GM12878 (cell line): ENCODE measurements at regions not wholly inside any gene's neighbourhood (a gene's known extent, or its start where the extent isn't known, plus 50 kb on each side); places are given as distances from the start of the nearest gene placed in this dataset.

Experiments
- ATAC-seq: fragments of 200-7000 bp; cut with Tn5 transposase; 3 replicates; pipeline ENCODE4 v1.9.1; 2020; ENCODE audit warnings: mild to moderate bottlenecking, moderate library complexity
- BruUV-seq: library from RNA; stranded (reverse); fragments of 400-500 nt; replicated peaks from 2 replicates; lab custom pipeline; 2021; lab: Mats Ljungman, UMichigan
- CTCF ChIA-PET: fragments of 300-600 bp; sonication (Branson Sonifier 250); formaldehyde crosslinking; extraction: SDS; loops from one replicate; lab custom pipeline; 2021; ENCODE audit warnings: inconsistent platforms; lab: Yijun Ruan, JAX
- POLR2A ChIA-PET: fragments of 350-600 bp; formaldehyde crosslinking; extraction: SDS; loops from one replicate; lab custom pipeline; 2021; ENCODE audit warnings: inconsistent platforms; lab: Charles Lee
- RAD21 ChIA-PET: fragments of 300-600 bp; sonication (Branson Sonifier 250); formaldehyde crosslinking; loops from one replicate; lab custom pipeline; 2023; ENCODE audit warnings: antibody characterized with exemption; ENCODE audit not compliant: unreplicated experiment; lab: Charles Lee
- SMC1A ChIA-PET: fragments of 300-600 bp; sonication (Branson Sonifier 250); formaldehyde crosslinking; loops from one replicate; lab custom pipeline; 2023; ENCODE audit not compliant: unreplicated experiment, uncharacterized antibody; lab: Charles Lee
- DNase-seq: peaks from one replicate; pipeline ENCODE4 v3.0.0-alpha.2; 2011; ENCODE audit warnings: low read depth, low spot score
- FAIRE-seq: peaks from 3 replicates; lab custom pipeline; 2011; peaks lifted over from hg19 to GRCh38; lab: Jason Lieb, UNC
- H2AFZ ChIP-seq: 2 replicates; pipeline ENCODE4 v1.6.0; 2011; ENCODE audit warnings: low read depth, low read length, control low read depth; ENCODE audit not compliant: control insufficient read depth
- H3K27ac ChIP-seq: 2 replicates; pipeline ENCODE4 v1.5.1; 2011; ENCODE audit warnings: control low read depth; ENCODE audit not compliant: control insufficient read depth, insufficient read depth
- H3K27me3 ChIP-seq, 2 experiments: replicated peaks in 1 of 2; 2 replicates each; pipeline versions ENCODE4 v1.6.0 to v1.6.1; 2011; ENCODE audit warnings: low read length in 1 of 2; ENCODE audit not compliant: control insufficient read depth in 2 of 2, insufficient read depth in 2 of 2
- H3K36me3 ChIP-seq, 2 experiments: 2 replicates each; pipeline ENCODE4 v1.5.1; 2011; ENCODE audit warnings: low read length in 1 of 2; ENCODE audit not compliant: control insufficient read depth in 2 of 2, insufficient read depth in 2 of 2
- H3K4me1 ChIP-seq: 2 replicates; pipeline ENCODE4 v1.6.1; 2011; ENCODE audit warnings: mild to moderate bottlenecking, low read length, moderate library complexity, mixed read lengths; ENCODE audit not compliant: control insufficient read depth, insufficient read depth
- H3K4me2 ChIP-seq: 2 replicates; pipeline ENCODE4 v1.6.0; 2011; ENCODE audit warnings: control low read depth; ENCODE audit not compliant: control insufficient read depth, insufficient read depth
- H3K4me3 ChIP-seq: fragments of 200-600 bp; sonication (generic); 2 replicates; pipeline ENCODE4 v1.5.1; 2016
- H3K79me2 ChIP-seq: 2 replicates; pipeline ENCODE4 v1.6.0; 2011; ENCODE audit warnings: low read length; ENCODE audit not compliant: control insufficient read depth, insufficient read depth
- H3K9ac ChIP-seq: 2 replicates; pipeline ENCODE4 v1.8.0; 2011; ENCODE audit warnings: low read length, control low read depth, mixed read lengths; ENCODE audit not compliant: control insufficient read depth, insufficient read depth
- H3K9me3 ChIP-seq: replicated peaks from 3 replicates; pipeline ENCODE4 v1.5.1; 2011; ENCODE audit warnings: mild to moderate bottlenecking, low read length; ENCODE audit not compliant: control insufficient read depth, insufficient read depth
- H4K20me1 ChIP-seq: 2 replicates; pipeline ENCODE4 v1.6.0; 2011; ENCODE audit not compliant: control insufficient read depth, insufficient read depth
- CBX3 ChIP-seq: fragments of 200-600 bp; sonication (generic); IDR thresholded peaks from 2 replicates; pipeline ENCODE4 v1.6.1; 2016; ENCODE audit warnings: low read depth, borderline replicate concordance
- CREB1 ChIP-seq: IDR thresholded peaks from 2 replicates; pipeline ENCODE4 v1.6.1; 2012; ENCODE audit warnings: low read depth, mild to moderate bottlenecking, inconsistent platforms
- EED ChIP-seq: sonication (generic); IDR thresholded peaks from 2 replicates; pipeline ENCODE4 v1.6.1; 2016; ENCODE audit warnings: antibody characterized with exemption, low read depth
- FOXM1 ChIP-seq: IDR thresholded peaks from 2 replicates; pipeline ENCODE4 v1.6.1; 2012; ENCODE audit warnings: low read depth, mild to moderate bottlenecking, inconsistent platforms, low read length, moderate library complexity
- HDAC2 ChIP-seq: fragments of 200-600 bp; sonication (generic); IDR thresholded peaks from 2 replicates; pipeline ENCODE4 v1.6.1; 2017
- POLR2AphosphoS2 ChIP-seq: IDR thresholded peaks from 2 replicates; pipeline ENCODE4 v1.6.1; 2011; ENCODE audit warnings: low read depth, mild to moderate bottlenecking, low read length, improper control_type of control experiment, moderate library complexity
- WGBS: methylation state at CpG from one replicate; pipeline ENCODE4 v1.1.6; 2016; ENCODE audit warnings: low lambda C conversion rate; ENCODE audit not compliant: insufficient replicate concordance, insufficient coverage; ENCODE audit errors: missing lambda C conversion rate; 5-methylcytosine and 5-hydroxymethylcytosine counted together
- in situ Hi-C: fragments of 300-500 bp; cut with MboI; formaldehyde crosslinking; loops from 9 replicates; pipeline ENCODE4 v1.14.3; 2018; ENCODE audit warnings: mixed read lengths
- intact Hi-C: fragments of 100-400 bp; cut with micrococcal nuclease; formaldehyde crosslinking; loops from one replicate; pipeline ENCODE4 v1.14.2; 2022; ENCODE audit not compliant: unreplicated experiment
- TF ChIP-seq, protein P1 (sequence below): IDR thresholded peaks from 2 replicates; pipeline ENCODE4 v1.6.1; 2012; ENCODE audit warnings: mild to moderate bottlenecking, low read depth, low read length
- TF ChIP-seq, protein P2 (sequence below): fragments of 150-350 bp; IDR thresholded peaks from 2 replicates; pipeline ENCODE4 v1.6.1; 2016; ENCODE audit warnings: low read depth, low read length
- TF ChIP-seq, protein P3 (sequence below): fragments of 450-650 bp; IDR thresholded peaks from 2 replicates; pipeline ENCODE4 v1.6.1; 2017; ENCODE audit warnings: mild to moderate bottlenecking, moderate library complexity

DNA sequence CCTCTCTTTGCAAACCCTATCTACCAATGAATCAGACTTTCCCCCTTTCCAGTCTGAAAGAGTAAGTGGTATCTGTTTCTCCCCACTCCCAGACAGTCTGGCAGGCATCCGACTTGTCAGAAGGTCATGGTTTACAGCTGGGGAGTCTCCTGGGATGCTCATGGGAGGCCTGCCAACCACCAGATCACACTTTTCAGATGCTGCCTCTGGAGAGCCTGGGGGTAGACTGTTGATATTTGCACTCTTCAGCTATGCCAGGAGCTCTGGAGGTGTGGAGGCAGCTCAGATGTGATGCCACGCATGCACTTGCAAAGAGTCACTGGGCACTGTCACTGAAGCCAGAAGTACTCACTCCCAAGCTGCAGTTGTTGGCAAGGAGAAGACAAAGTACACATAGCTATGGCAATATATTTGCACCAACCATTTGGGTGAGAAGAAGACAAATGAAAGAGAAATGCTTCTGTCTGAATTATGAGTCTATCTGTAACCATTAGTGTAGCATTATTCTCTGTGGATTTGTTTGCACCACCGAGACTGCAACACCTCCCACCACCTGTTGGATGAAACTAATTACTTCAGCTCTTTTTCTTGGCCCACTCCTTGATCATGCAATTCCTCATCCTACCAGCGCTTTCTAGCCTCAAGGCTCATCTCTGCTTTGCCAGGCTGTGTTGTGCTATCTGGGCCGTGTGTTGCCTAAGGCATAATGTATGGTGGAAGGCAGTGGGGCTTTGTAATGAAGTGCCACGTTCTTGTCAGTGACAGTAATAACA is 133.0 kb upstream of the SPAG17 start (continued):
- TF ChIP-seq, protein P1, sequence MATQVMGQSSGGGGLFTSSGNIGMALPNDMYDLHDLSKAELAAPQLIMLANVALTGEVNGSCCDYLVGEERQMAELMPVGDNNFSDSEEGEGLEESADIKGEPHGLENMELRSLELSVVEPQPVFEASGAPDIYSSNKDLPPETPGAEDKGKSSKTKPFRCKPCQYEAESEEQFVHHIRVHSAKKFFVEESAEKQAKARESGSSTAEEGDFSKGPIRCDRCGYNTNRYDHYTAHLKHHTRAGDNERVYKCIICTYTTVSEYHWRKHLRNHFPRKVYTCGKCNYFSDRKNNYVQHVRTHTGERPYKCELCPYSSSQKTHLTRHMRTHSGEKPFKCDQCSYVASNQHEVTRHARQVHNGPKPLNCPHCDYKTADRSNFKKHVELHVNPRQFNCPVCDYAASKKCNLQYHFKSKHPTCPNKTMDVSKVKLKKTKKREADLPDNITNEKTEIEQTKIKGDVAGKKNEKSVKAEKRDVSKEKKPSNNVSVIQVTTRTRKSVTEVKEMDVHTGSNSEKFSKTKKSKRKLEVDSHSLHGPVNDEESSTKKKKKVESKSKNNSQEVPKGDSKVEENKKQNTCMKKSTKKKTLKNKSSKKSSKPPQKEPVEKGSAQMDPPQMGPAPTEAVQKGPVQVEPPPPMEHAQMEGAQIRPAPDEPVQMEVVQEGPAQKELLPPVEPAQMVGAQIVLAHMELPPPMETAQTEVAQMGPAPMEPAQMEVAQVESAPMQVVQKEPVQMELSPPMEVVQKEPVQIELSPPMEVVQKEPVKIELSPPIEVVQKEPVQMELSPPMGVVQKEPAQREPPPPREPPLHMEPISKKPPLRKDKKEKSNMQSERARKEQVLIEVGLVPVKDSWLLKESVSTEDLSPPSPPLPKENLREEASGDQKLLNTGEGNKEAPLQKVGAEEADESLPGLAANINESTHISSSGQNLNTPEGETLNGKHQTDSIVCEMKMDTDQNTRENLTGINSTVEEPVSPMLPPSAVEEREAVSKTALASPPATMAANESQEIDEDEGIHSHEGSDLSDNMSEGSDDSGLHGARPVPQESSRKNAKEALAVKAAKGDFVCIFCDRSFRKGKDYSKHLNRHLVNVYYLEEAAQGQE, result no peak
- no peak for TF ChIP-seq POLR2AphosphoS2
- TF ChIP-seq EED, result no peak
- TF ChIP-seq, protein P2, sequence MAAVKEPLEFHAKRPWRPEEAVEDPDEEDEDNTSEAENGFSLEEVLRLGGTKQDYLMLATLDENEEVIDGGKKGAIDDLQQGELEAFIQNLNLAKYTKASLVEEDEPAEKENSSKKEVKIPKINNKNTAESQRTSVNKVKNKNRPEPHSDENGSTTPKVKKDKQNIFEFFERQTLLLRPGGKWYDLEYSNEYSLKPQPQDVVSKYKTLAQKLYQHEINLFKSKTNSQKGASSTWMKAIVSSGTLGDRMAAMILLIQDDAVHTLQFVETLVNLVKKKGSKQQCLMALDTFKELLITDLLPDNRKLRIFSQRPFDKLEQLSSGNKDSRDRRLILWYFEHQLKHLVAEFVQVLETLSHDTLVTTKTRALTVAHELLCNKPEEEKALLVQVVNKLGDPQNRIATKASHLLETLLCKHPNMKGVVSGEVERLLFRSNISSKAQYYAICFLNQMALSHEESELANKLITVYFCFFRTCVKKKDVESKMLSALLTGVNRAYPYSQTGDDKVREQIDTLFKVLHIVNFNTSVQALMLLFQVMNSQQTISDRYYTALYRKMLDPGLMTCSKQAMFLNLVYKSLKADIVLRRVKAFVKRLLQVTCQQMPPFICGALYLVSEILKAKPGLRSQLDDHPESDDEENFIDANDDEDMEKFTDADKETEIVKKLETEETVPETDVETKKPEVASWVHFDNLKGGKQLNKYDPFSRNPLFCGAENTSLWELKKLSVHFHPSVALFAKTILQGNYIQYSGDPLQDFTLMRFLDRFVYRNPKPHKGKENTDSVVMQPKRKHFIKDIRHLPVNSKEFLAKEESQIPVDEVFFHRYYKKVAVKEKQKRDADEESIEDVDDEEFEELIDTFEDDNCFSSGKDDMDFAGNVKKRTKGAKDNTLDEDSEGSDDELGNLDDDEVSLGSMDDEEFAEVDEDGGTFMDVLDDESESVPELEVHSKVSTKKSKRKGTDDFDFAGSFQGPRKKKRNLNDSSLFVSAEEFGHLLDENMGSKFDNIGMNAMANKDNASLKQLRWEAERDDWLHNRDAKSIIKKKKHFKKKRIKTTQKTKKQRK, result no peak

DNA sequence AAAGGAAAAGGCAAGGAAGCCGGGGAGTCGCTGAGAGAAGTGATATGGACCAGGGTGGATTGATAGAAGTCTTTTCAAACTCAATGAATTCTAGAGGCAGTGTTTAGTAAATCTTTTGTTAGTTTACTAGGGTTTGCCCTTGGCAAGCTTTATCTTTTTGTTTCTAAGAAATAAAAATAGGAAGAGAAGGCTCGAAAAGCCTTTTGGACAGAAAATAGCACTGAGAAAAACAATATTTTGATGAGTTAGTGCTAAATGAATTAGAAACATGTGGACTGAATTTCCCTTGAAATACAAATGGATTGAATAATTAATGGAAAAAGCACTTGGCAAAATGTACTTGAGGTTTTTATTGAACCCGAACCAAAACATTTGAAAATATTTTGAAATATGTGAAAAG is 121.8 kb upstream of the SPAG17 start:
- 31% methylated on average over 4 of the region's 4 CpGs for WGBS
- no peaks in the 10 kb centered on the region for H3K27me3 ChIP-seq
- no peaks in the 10 kb centered on the region for H3K79me2 ChIP-seq
- RAD21 ChIA-PET, result interaction anchor here (0.6 kb wide), 1 partner anchor 833 kb away, joined by 3 read pairs; no protein-coding TSS in a partner anchor
- CTCF ChIA-PET, result no interaction called here
- intact Hi-C loops, result no loop called here
- H3K4me1 ChIP-seq, result no peaks in the 10 kb centered on the region
- SMC1A ChIA-PET, result no interaction called here
- H3K9ac ChIP-seq, result no peak overlapping the region
- H3K36me3 ChIP-seq, result no peaks in the 10 kb centered on the region
- no peak overlapping the region for H2AFZ ChIP-seq
- ATAC-seq (no peak), DNase-seq (no peak)
- H3K9me3 ChIP-seq, result no peaks in the 10 kb centered on the region
- H3K27ac ChIP-seq, result no peak overlapping the region
- no peaks in the 10 kb centered on the region for H4K20me1 ChIP-seq
- H3K4me2 ChIP-seq, result no peak overlapping the region
- no TSS peak for BruUV-seq
- TF ChIP-seq CREB1, result no peak
- no peak for TF ChIP-seq CBX3
- TF ChIP-seq, protein P3, sequence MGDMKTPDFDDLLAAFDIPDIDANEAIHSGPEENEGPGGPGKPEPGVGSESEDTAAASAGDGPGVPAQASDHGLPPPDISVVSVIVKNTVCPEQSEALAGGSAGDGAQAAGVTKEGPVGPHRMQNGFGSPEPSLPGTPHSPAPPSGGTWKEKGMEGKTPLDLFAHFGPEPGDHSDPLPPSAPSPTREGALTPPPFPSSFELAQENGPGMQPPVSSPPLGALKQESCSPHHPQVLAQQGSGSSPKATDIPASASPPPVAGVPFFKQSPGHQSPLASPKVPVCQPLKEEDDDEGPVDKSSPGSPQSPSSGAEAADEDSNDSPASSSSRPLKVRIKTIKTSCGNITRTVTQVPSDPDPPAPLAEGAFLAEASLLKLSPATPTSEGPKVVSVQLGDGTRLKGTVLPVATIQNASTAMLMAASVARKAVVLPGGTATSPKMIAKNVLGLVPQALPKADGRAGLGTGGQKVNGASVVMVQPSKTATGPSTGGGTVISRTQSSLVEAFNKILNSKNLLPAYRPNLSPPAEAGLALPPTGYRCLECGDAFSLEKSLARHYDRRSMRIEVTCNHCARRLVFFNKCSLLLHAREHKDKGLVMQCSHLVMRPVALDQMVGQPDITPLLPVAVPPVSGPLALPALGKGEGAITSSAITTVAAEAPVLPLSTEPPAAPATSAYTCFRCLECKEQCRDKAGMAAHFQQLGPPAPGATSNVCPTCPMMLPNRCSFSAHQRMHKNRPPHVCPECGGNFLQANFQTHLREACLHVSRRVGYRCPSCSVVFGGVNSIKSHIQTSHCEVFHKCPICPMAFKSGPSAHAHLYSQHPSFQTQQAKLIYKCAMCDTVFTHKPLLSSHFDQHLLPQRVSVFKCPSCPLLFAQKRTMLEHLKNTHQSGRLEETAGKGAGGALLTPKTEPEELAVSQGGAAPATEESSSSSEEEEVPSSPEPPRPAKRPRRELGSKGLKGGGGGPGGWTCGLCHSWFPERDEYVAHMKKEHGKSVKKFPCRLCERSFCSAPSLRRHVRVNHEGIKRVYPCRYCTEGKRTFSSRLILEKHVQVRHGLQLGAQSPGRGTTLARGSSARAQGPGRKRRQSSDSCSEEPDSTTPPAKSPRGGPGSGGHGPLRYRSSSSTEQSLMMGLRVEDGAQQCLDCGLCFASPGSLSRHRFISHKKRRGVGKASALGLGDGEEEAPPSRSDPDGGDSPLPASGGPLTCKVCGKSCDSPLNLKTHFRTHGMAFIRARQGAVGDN, result no peak
- TF ChIP-seq HDAC2, result no peak
- TF ChIP-seq FOXM1, result no peak
- TF ChIP-seq, all 136 proteins: peak for 0
- no peak for FAIRE-seq
- POLR2A ChIA-PET, result no interaction called here
- H3K4me3 ChIP-seq, result no peak overlapping the region
- in situ Hi-C loops, result no loop called here
